H1 (cell line): ENCODE measurements at regions not wholly inside any gene's neighbourhood (a gene's known extent, or its start where the extent isn't known, plus 50 kb on each side); places are given as distances from the start of the nearest gene placed in this dataset.

ENCODE experiments used
- CREB1 ChIP-seq: IDR thresholded peaks from 2 replicates; pipeline ENCODE4 v1.6.1; 2012; ENCODE audit warnings: inconsistent platforms
- CTBP2 ChIP-seq: IDR thresholded peaks from 2 replicates; pipeline ENCODE4 v1.7.0; 2011; ENCODE audit warnings: borderline replicate concordance, mild to moderate bottlenecking, moderate library complexity, mixed read lengths, low read length; ENCODE audit not compliant: insufficient read depth, insufficient read length
- EGR1 ChIP-seq: IDR thresholded peaks from 2 replicates; pipeline ENCODE4 v1.6.1; 2011; ENCODE audit warnings: low read depth, low read length, borderline replicate concordance
- EZH2 ChIP-seq: fragments of 200-600 bp; sonication (generic); IDR thresholded peaks from 2 replicates; pipeline ENCODE4 v1.7.1; 2012; ENCODE audit warnings: low read depth, mild to moderate bottlenecking, moderate library complexity, low read length, inconsistent platforms; ENCODE audit not compliant: severe bottlenecking
- MAFK ChIP-seq: IDR thresholded peaks from 2 replicates; pipeline ENCODE4 v1.6.1; 2012; ENCODE audit warnings: low read depth, mild to moderate bottlenecking, improper control_type of control experiment, low read length
- POLR2AphosphoS5 ChIP-seq: IDR thresholded peaks from 2 replicates; pipeline ENCODE4 v1.6.1; 2011; ENCODE audit warnings: low read depth, low read length
- SUZ12 ChIP-seq: fragments of 200-600 bp; sonication (generic); IDR thresholded peaks from 2 replicates; pipeline ENCODE4 v1.6.1; 2012; ENCODE audit warnings: mild to moderate bottlenecking, inconsistent platforms, low read length, moderate library complexity, mixed read lengths
- TAF1 ChIP-seq: IDR thresholded peaks from 2 replicates; pipeline ENCODE4 v1.6.1; 2011; ENCODE audit warnings: mild to moderate bottlenecking, low read depth, low read length
- TF ChIP-seq, protein P1 (sequence below): IDR thresholded peaks from 2 replicates; pipeline ENCODE4 v1.6.1; 2011; ENCODE audit warnings: low read length, improper control_type of control experiment

DNA sequence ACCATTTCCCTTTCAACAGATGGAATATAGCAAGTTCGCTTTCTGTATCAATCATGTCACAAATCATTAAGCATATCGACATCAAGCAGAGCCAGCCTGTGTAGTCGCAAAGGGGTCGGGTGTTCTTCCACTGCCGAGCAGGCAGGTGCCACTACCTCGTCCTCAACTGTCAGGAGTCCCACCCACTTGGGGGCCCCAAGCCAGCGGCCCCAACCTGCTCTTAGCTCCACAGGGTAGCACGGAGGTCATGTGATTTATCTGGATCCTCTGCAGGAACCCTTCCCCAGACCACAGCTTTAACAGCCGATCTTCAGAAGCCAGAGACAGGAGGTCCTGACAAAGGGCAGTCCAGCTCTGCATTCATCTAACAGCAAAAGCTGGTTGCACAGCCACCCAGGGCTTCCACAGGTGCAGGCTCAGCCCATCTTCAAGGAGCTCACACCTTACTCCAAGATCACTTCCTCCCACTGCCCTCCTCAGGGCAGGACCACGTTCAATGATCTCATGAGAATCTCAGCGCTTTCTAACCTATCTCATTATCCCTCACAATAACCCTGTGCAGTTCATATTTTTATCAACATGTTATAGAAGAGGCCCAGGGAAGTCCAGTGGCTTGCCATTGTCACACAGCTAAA lies 110.2 kb downstream of the TRIM29 start (continued):
- TF ChIP-seq TAF1 (no peak), SUZ12 (no peak), EGR1 (no peak), CREB1 (no peak), CTBP2 (no peak), POLR2AphosphoS5 (no peak), EZH2 (no peak), MAFK (no peak)
- TF ChIP-seq, protein P1, sequence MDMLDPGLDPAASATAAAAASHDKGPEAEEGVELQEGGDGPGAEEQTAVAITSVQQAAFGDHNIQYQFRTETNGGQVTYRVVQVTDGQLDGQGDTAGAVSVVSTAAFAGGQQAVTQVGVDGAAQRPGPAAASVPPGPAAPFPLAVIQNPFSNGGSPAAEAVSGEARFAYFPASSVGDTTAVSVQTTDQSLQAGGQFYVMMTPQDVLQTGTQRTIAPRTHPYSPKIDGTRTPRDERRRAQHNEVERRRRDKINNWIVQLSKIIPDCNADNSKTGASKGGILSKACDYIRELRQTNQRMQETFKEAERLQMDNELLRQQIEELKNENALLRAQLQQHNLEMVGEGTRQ, result no peak
- TF ChIP-seq, all 59 proteins: peak for 0
